ENCODE measurements at regions not wholly inside any gene's neighbourhood (a gene's known extent, or its start where the extent isn't known, plus 50 kb on each side); places are given as distances from the start of the nearest gene placed in this dataset.

DNA sequence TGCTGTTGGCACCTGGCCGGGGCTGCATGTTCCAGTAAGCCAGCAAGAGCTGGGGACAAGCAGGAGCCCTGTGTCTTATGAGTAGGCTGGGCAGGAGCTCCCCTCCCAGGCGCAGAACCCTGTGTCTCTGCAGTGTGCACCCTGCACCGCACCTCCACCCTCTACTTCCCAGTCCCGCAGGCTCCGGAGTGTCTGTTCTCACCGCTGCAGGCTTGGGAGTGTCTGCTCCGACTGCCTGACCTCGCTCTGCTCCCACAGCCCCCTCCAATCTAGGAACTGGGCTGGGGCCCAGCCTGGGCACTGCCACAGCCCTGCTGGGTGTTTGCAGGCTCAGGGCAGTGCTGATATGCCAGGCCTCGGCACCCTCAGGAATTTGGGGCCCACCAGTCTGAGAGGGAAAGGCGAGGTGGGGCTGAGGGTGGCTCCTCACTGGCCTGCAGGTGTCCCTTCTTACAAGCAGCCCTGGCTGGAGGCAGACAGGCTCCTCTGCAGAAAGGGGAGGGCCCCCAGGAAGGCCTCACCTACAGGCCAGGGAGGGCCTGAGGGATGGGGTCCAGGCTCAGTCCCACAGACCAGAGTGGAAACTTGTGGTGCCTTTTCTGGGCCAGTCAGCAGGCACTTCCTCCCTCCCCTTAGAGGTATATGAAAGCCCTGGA lies 871.6 kb upstream of the GJE1 start:
- no peak for TF ChIP-seq CTCF (IDR thresholded peaks at IDR 0.05)
- no peak for TF ChIP-seq POLR2A (IDR thresholded peaks at IDR 0.05)
